ENCODE measurements at regions not wholly inside any gene's neighbourhood (a gene's known extent, or its start where the extent isn't known, plus 50 kb on each side); places are given as distances from the start of the nearest gene placed in this dataset.

- Histone ChIP-seq H3K4me3 (replicated peaks in 1 of 3; ENCODE audit: insufficient read depth in 1 of 3, low read depth in 2 of 3, low read length in 3 of 3) (no peak overlapping the region), H3K27me3 (ENCODE audit: control insufficient read depth in 1 of 2, insufficient read depth in 2 of 2, low read length in 2 of 2) (peaks cover 0 to 13% of the 10 kb centered on the region in 2 experiments; a peak in 2 of 5 replicates), H3K9ac (ENCODE audit: insufficient read depth, low read depth, low read length) (no peak overlapping the region), H3K4me2 (ENCODE audit: low read depth, low read length) (no peak overlapping the region), H3K36me3 (replicated peaks in 1 of 2; ENCODE audit: control insufficient read depth in 1 of 2, insufficient read depth in 2 of 2, low read length in 2 of 2) (no peaks in the 10 kb centered on the region), H3K4me1 (ENCODE audit: insufficient read depth, low read length) (no peaks in the 10 kb centered on the region), H3K79me2 (ENCODE audit: insufficient read depth, low read length) (no peaks in the 10 kb centered on the region), H4K20me1 (ENCODE audit: insufficient read depth, low read length) (no peaks in the 10 kb centered on the region), H3K9me3 (ENCODE audit: low read length) (no peaks in the 10 kb centered on the region), H3K27ac (ENCODE audit: extremely low read length, insufficient read depth, low read length) (no peak overlapping the region), H2AFZ (ENCODE audit: low read length) (no peak overlapping the region)
- intact Hi-C loops (cut with micrococcal nuclease; ENCODE audit: unreplicated experiment) (no loop called here), in situ Hi-C loops (cut with HindIII; ENCODE audit: extremely low pct_ligation_motif_present, low pct_unique_long_range_greater_than_20kb) (no loop called here)
- TF ChIP-seq ZNF644 (CRISPR knock-in tag; IDR thresholded peaks at IDR 0.05; ENCODE audit: low read depth) (no peak), RFXAP (CRISPR knock-in tag; IDR thresholded peaks at IDR 0.05; ENCODE audit: borderline replicate concordance) (no peak), KIAA2018 (CRISPR knock-in tag; IDR thresholded peaks at IDR 0.05; ENCODE audit: borderline replicate concordance) (no peak), CENPX (CRISPR knock-in tag; IDR thresholded peaks at IDR 0.05) (no peak), PBX3 (CRISPR knock-in tag; IDR thresholded peaks at IDR 0.05; ENCODE audit: borderline replicate concordance) (no peak), ZNF326 (CRISPR knock-in tag; IDR thresholded peaks at IDR 0.05; ENCODE audit: borderline replicate concordance) (no peak)
- ChIA-PET CTCF (ENCODE audit: low intra/inter-chr PET ratio, low total read pairs) (no interaction called here), POLR2A (no interaction called here)
- no peak for ATAC-seq
- no peak for DNase-seq (ENCODE audit: low spot score)
- 0% methylated on average over 5 of the region's 5 CpGs for WGBS (ENCODE audit: low lambda C conversion rate)
- no peak for FAIRE-seq
- no TSS peak for BruUV-seq (replicated peaks)
Observed at GRCh38 chr1:14080653-14081052, 380.7 kb downstream of the PRDM2 start.
